B cell (primary cell): ENCODE measurements at regions not wholly inside any gene's neighbourhood (a gene's known extent, or its start where the extent isn't known, plus 50 kb on each side); places are given as distances from the start of the nearest gene placed in this dataset.

Source experiments
- ATAC-seq: fragments of 200-7000 bp; cut with Tn5 transposase; one replicate; pipeline ENCODE4 v1.10.0; 2021; ENCODE audit warnings: low read depth, mild to moderate bottlenecking, moderate number of reproducible peaks, moderate library complexity
- CTCF ChIA-PET: fragments of 350-600 bp; sonication (Branson Sonifier 250); formaldehyde crosslinking; loops from one replicate; lab custom pipeline; 2021; ENCODE audit warnings: antibody characterized with exemption, inconsistent platforms; lab: Charles Lee
- POLR2A ChIA-PET: fragments of 350-600 bp; sonication (Branson Sonifier 250); formaldehyde crosslinking; loops from one replicate; lab custom pipeline; 2021; ENCODE audit warnings: antibody characterized with exemption; lab: Charles Lee
- DNase-seq: peaks from one replicate; pipeline ENCODE4 v3.0.0; 2013
- H2AFZ ChIP-seq: 2 replicates; pipeline ENCODE4 v1.6.1; 2012; ENCODE audit warnings: mild to moderate bottlenecking, low read depth, low read length; ENCODE audit not compliant: insufficient read depth, poor library complexity, severe bottlenecking
- H3K27ac ChIP-seq, 2 donors: 1 replicate in 1 of 2; 2 replicates in 1 of 2; pipeline ENCODE4 v1.5.1; 2012 to 2013; ENCODE audit warnings: low read length in 2 of 2, mild to moderate bottlenecking in 2 of 2, moderate library complexity in 1 of 2
- H3K27me3 ChIP-seq, 4 experiments: fragments of 200-600 bp in 1 of 4; sonication (generic) in 1 of 4; replicated peaks in 1 of 4; 1 replicate in 2 of 4; 2 replicates in 2 of 4; pipeline versions ENCODE4 v1.6.1 to v1.7.0; 2013 to 2016; ENCODE audit warnings: low read length in 3 of 4, mild to moderate bottlenecking in 2 of 4, mixed read lengths in 1 of 4, moderate library complexity in 1 of 4; ENCODE audit not compliant: insufficient read depth in 4 of 4, control insufficient read depth in 3 of 4; ENCODE audit errors: control extremely low read depth in 1 of 4
- H3K36me3 ChIP-seq, 2 experiments: replicated peaks in 1 of 2; 1 replicate in 1 of 2; 2 replicates in 1 of 2; pipeline versions ENCODE4 v1.6.1 to v1.7.1; 2013; ENCODE audit warnings: low read length in 1 of 2; ENCODE audit not compliant: insufficient read depth in 2 of 2, control insufficient read depth in 1 of 2; ENCODE audit errors: control extremely low read depth in 1 of 2, extremely low read depth in 1 of 2
- H3K4me1 ChIP-seq, 2 donors: fragments of 200-600 bp in 1 of 2; sonication (generic) in 1 of 2; 1 replicate in 1 of 2; 2 replicates in 1 of 2; pipeline versions ENCODE4 v1.5.1 to v1.6.1; 2013 to 2017; ENCODE audit warnings: low read length in 2 of 2; ENCODE audit not compliant: control insufficient read depth in 2 of 2, insufficient read depth in 2 of 2
- H3K4me2 ChIP-seq: replicated peaks from 2 replicates; pipeline ENCODE3; 2012; ENCODE audit warnings: mild to moderate bottlenecking, low read depth, low read length; ENCODE audit not compliant: poor library complexity, severe bottlenecking
- H3K4me3 ChIP-seq, 5 experiments: fragments of 200-600 bp in 1 of 5; sonication (generic) in 1 of 5; 1 replicate in 3 of 5; 2 replicates in 2 of 5; pipeline versions ENCODE4 v1.5.1 to v1.7.0; 2011 to 2016; ENCODE audit warnings: low read length in 4 of 5, mild to moderate bottlenecking in 4 of 5, low read depth in 2 of 5, control low read depth in 1 of 5, moderate library complexity in 1 of 5; ENCODE audit not compliant: insufficient read depth in 1 of 5; ENCODE audit errors: control extremely low read depth in 1 of 5, extremely low read depth in 1 of 5
- H3K79me2 ChIP-seq: fragments of 200-600 bp; sonication (generic); one replicate; pipeline ENCODE4 v1.6.0; 2016; ENCODE audit warnings: low read length; ENCODE audit not compliant: control insufficient read depth, insufficient read depth
- H3K9ac ChIP-seq: fragments of 200-600 bp; sonication (generic); 2 replicates; pipeline ENCODE4 v1.6.1; 2017; ENCODE audit warnings: mild to moderate bottlenecking, low read length, moderate library complexity
- H3K9me3 ChIP-seq, 3 donors: one replicate each; pipeline versions ENCODE4 v1.6.1 to v1.7.1; 2013; ENCODE audit warnings: low read length in 2 of 3; ENCODE audit not compliant: control insufficient read depth in 2 of 3, insufficient read depth in 1 of 3; ENCODE audit errors: control extremely low read depth in 1 of 3
- H4K20me1 ChIP-seq: 2 replicates; pipeline ENCODE4 v1.6.0; 2012; ENCODE audit warnings: mild to moderate bottlenecking, low read length; ENCODE audit not compliant: insufficient read depth, control insufficient read depth, poor library complexity, severe bottlenecking
- H3K27ac Mint-ChIP-seq: one replicate; pipeline ENCODE4 v1.8.0; 2021; ENCODE audit warnings: mixed read lengths
- H3K27me3 Mint-ChIP-seq: one replicate; pipeline ENCODE4 v1.8.0; 2021; ENCODE audit warnings: mixed read lengths
- H3K4me1 Mint-ChIP-seq: one replicate; pipeline ENCODE4 v1.8.0; 2021; ENCODE audit warnings: mixed read lengths
- H3K4me3 Mint-ChIP-seq: one replicate; pipeline ENCODE4 v1.8.0; 2021; ENCODE audit warnings: mixed read lengths
- H3K9me3 Mint-ChIP-seq: one replicate; pipeline ENCODE4 v1.8.0; 2022; ENCODE audit warnings: mixed read lengths; ENCODE audit not compliant: insufficient read depth
- EZH2 ChIP-seq: IDR thresholded peaks from 2 replicates; pipeline ENCODE4 v1.6.1; 2012; ENCODE audit warnings: borderline replicate concordance, low read depth, mild to moderate bottlenecking, moderate library complexity, low read length; ENCODE audit not compliant: insufficient read depth, poor library complexity, severe bottlenecking
- WGBS: methylation state at CpG from one replicate; pipeline ENCODE4 v1.1.5; 2013; ENCODE audit warnings: missing lambda C conversion rate; ENCODE audit not compliant: insufficient coverage; 5-methylcytosine and 5-hydroxymethylcytosine counted together
- intact Hi-C: fragments of 100-400 bp; cut with micrococcal nuclease; formaldehyde crosslinking; loops from one replicate; pipeline ENCODE4 v1.10.0; 2022
- TF ChIP-seq, protein P1 (sequence below): fragments of 200-600 bp; IDR thresholded peaks from one replicate; pipeline ENCODE4 v1.8.0; 2022; ENCODE audit warnings: antibody characterized with exemption, mild to moderate bottlenecking

DNA sequence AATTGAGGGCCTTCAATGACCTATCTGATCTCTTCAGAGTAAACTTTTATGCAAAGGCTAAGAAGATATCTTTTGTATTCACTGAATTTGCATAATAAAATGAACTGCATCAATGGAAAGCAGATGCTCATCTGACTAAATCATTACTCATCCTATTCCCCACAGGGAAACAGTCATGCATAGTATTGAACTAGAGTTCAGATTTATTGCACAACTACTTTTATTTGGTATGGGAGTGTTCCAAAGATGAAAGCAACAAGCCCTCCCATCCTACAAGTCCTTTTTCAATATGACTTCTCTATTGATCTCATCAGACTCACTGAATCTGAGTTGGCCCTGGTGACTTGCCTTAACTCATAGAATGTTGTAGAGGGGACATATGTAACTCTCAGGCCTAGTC is 159.8 kb downstream of the KITLG start:
- Mint-ChIP-seq H3K4me1 (no peaks in the 10 kb centered on the region), H3K9me3 (no peaks in the 10 kb centered on the region), H3K27ac (no peak overlapping the region), H3K27me3 (no peaks in the 10 kb centered on the region), H3K4me3 (no peak overlapping the region)
- ATAC-seq (no peak), DNase-seq (no peak)
- Histone ChIP-seq H3K9ac (no peak overlapping the region), H3K27me3 (no peaks in the 10 kb centered on the region), H3K79me2 (no peaks in the 10 kb centered on the region), H3K4me2 (no peak overlapping the region), H2AFZ (no peak overlapping the region), H3K4me3 (no peak overlapping the region), H3K9me3 (no peaks in the 10 kb centered on the region), H3K4me1 (no peaks in the 10 kb centered on the region), H3K36me3 (no peaks in the 10 kb centered on the region), H4K20me1 (no peaks in the 10 kb centered on the region), H3K27ac (no peak overlapping the region)
- no peak for TF ChIP-seq EZH2
- TF ChIP-seq, protein P1, sequence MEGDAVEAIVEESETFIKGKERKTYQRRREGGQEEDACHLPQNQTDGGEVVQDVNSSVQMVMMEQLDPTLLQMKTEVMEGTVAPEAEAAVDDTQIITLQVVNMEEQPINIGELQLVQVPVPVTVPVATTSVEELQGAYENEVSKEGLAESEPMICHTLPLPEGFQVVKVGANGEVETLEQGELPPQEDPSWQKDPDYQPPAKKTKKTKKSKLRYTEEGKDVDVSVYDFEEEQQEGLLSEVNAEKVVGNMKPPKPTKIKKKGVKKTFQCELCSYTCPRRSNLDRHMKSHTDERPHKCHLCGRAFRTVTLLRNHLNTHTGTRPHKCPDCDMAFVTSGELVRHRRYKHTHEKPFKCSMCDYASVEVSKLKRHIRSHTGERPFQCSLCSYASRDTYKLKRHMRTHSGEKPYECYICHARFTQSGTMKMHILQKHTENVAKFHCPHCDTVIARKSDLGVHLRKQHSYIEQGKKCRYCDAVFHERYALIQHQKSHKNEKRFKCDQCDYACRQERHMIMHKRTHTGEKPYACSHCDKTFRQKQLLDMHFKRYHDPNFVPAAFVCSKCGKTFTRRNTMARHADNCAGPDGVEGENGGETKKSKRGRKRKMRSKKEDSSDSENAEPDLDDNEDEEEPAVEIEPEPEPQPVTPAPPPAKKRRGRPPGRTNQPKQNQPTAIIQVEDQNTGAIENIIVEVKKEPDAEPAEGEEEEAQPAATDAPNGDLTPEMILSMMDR, result no peak
- POLR2A ChIA-PET, result no interaction called here
- CTCF ChIA-PET, result no interaction called here
- intact Hi-C loops, result no loop called here

DNA sequence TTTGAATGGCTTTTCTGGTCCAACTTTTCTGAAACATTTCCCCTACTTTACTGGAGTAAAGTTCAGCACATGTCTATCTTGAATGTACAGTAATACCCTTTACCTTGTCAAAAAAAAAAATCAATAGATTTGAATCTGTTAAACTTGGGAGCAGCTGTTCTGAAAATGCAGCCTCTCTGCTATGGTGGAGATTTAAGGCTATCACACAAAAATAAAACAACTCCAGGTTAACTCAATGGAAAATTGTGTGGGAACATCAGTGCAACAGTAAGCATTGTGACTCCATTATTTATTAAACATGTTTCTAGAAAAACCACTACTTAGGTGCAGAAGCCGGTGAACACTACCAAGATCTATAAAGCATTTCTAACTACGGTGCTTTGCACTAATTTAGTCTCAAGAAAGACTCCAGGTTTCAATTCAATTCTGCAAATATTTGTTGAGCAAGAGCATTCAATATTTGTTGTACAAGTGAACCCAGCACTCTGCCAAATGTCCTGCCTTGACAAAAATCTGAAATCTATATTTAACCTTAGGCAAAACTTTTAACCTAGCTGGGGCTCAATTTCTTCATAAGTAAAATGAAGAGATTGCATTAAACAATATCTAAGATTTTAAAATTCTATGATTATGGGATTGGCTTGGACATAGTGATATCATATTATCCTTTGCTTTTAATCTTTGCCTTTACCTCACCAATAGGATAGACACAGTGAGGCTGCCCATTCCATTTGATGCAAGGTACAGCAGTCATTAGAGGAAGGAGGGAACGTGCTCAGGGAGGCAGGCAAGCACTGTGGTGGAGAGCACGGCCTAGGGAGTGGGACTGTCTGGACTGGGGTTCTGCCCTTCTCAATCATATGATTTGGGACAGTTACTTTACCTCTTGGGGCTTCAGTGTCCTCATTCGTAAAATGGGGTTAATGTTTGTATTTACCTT is 155.2 kb downstream of the KITLG start:
- ChIA-PET POLR2A (no interaction called here), CTCF (no interaction called here)
- no peak overlapping the region for H3K27ac ChIP-seq
- no peak overlapping the region for H3K4me2 ChIP-seq
- WGBS, result 79% methylated on average over 2 of the region's 5 CpGs
- intact Hi-C loops, result no loop called here
- H3K4me1 ChIP-seq, result no peaks in the 10 kb centered on the region
- no peak for TF ChIP-seq EZH2
- TF ChIP-seq, protein P1, result no peak
- no peak overlapping the region for H3K4me3 ChIP-seq
- Mint-ChIP-seq H3K27ac (no peak overlapping the region), H3K4me1 (no peaks in the 10 kb centered on the region), H3K4me3 (no peak overlapping the region), H3K27me3 (no peaks in the 10 kb centered on the region), H3K9me3 (peaks cover 7% of the 10 kb centered on the region)
- H3K79me2 ChIP-seq, result no peaks in the 10 kb centered on the region
- no peaks in the 10 kb centered on the region for H4K20me1 ChIP-seq
- DNase-seq (no peak), ATAC-seq (no peak)
- H3K9ac ChIP-seq, result no peak overlapping the region
- no peak overlapping the region for H2AFZ ChIP-seq
- H3K9me3 ChIP-seq, result peaks cover 0 to 3% (median 0%) of the 10 kb centered on the region in 3 donors
- H3K36me3 ChIP-seq, result no peaks in the 10 kb centered on the region
- H3K27me3 ChIP-seq, result no peaks in the 10 kb centered on the region
